Naive B cell (primary cell): ENCODE measurements at regions not wholly inside any gene's neighbourhood (a gene's known extent, or its start where the extent isn't known, plus 50 kb on each side); places are given as distances from the start of the nearest gene placed in this dataset.

Source experiments
- ATAC-seq, 2 donors: fragments of 150-1000 bp; cut with Tn5 transposase; 2 replicates each; pipeline ENCODE4 v1.10.0; 2021; ENCODE audit warnings: low read depth in 2 of 2, mild to moderate bottlenecking in 2 of 2, moderate library complexity in 2 of 2
- DNase-seq: peaks from one replicate; pipeline ENCODE4 v3.0.0; 2022
- H3K27ac Mint-ChIP-seq, 6 donors: one replicate each; pipeline ENCODE4 v1.8.0; 2020 to 2022; ENCODE audit warnings: mild to moderate bottlenecking in 6 of 6, mixed read lengths in 6 of 6, moderate library complexity in 5 of 6, inconsistent platforms in 2 of 6
- H3K27me3 Mint-ChIP-seq, 3 donors: one replicate each; pipeline ENCODE4 v1.8.0; 2021 to 2022; ENCODE audit warnings: mixed read lengths in 3 of 3, mild to moderate bottlenecking in 1 of 3
- H3K36me3 Mint-ChIP-seq, 2 donors: one replicate each; pipeline ENCODE4 v1.8.0; 2020 to 2022; ENCODE audit warnings: mixed read lengths in 2 of 2, inconsistent platforms in 1 of 2, mild to moderate bottlenecking in 1 of 2
- H3K4me1 Mint-ChIP-seq, 3 donors: one replicate each; pipeline ENCODE4 v1.8.0; 2020 to 2022; ENCODE audit warnings: mixed read lengths in 3 of 3, inconsistent platforms in 1 of 3, mild to moderate bottlenecking in 1 of 3, moderate library complexity in 1 of 3
- H3K4me3 Mint-ChIP-seq, 8 donors: one replicate each; pipeline ENCODE4 v1.8.0; 2020 to 2022; ENCODE audit warnings: mild to moderate bottlenecking in 8 of 8, mixed read lengths in 8 of 8, moderate library complexity in 8 of 8, inconsistent platforms in 2 of 8
- H3K9me3 Mint-ChIP-seq, 7 donors: one replicate each; pipeline ENCODE4 v1.8.0; 2020 to 2022; ENCODE audit warnings: mixed read lengths in 7 of 7, mild to moderate bottlenecking in 5 of 7, inconsistent platforms in 2 of 7, moderate library complexity in 1 of 7

GRCh38 chr12:45532113-45532512 is 197.4 kb upstream of the ARID2 start:
- H3K4me1 Mint-ChIP-seq = no peaks in the 10 kb centered on the region
- DNase-seq = no peak
- H3K27me3 Mint-ChIP-seq = peaks cover 10 to 23% (median 14%) of the 10 kb centered on the region in 3 donors
- ATAC-seq = no peak
- no peak overlapping the region for H3K4me3 Mint-ChIP-seq
- no peak overlapping the region for H3K27ac Mint-ChIP-seq
- H3K36me3 Mint-ChIP-seq = peaks cover 0 to 11% of the 10 kb centered on the region in 2 donors
- H3K9me3 Mint-ChIP-seq = peaks cover 0 to 15% (median 10%) of the 10 kb centered on the region in 7 donors

GRCh38 chr12:45535610-45536180 is 193.8 kb upstream of the ARID2 start:
- DNase-seq (no peak), ATAC-seq (no peak)
- Mint-ChIP-seq H3K4me3 (no peak overlapping the region), H3K27me3 (peaks cover 10 to 24% (median 15%) of the 10 kb centered on the region in 3 donors), H3K27ac (no peak overlapping the region), H3K36me3 (peaks cover 0 to 11% of the 10 kb centered on the region in 2 donors), H3K9me3 (peaks cover 0 to 2% (median 0%) of the 10 kb centered on the region in 7 donors), H3K4me1 (no peaks in the 10 kb centered on the region)

GRCh38 chr12:45536284-45536683 is 193.2 kb upstream of the ARID2 start:
- Mint-ChIP-seq H3K27ac (no peak overlapping the region), H3K9me3 (peaks cover 0 to 1% (median 0%) of the 10 kb centered on the region in 7 donors), H3K27me3 (peaks cover 10 to 24% (median 15%) of the 10 kb centered on the region in 3 donors), H3K36me3 (peaks cover 0 to 11% of the 10 kb centered on the region in 2 donors), H3K4me3 (no peak overlapping the region), H3K4me1 (no peaks in the 10 kb centered on the region)
- no peak for ATAC-seq
- DNase-seq = no peak

- Mint-ChIP-seq H3K27me3 (peaks cover 4 to 11% (median 5%) of the 10 kb centered on the region in 3 donors), H3K4me3 (no peak overlapping the region), H3K27ac (no peak overlapping the region), H3K36me3 (peaks cover 0 to 5% of the 10 kb centered on the region in 2 donors), H3K4me1 (peaks cover 0 to 4% (median 0%) of the 10 kb centered on the region in 3 donors), H3K9me3 (no peaks in the 10 kb centered on the region)
- no peak for ATAC-seq
- DNase-seq = no peak
These were observed 188.7 kb upstream of the ARID2 start for GRCh38 chr12:45540661-45541341.

- H3K9me3 Mint-ChIP-seq = no peaks in the 10 kb centered on the region
- H3K4me1 Mint-ChIP-seq = peaks cover 0 to 4% (median 4%) of the 10 kb centered on the region in 3 donors
- ATAC-seq (peak; percentile 99), DNase-seq (peak; percentile 65)
- H3K27ac Mint-ChIP-seq = no peak overlapping the region
- H3K36me3 Mint-ChIP-seq = no peaks in the 10 kb centered on the region
- no peak overlapping the region for H3K4me3 Mint-ChIP-seq
- no peaks in the 10 kb centered on the region for H3K27me3 Mint-ChIP-seq
These were observed 185.6 kb upstream of the ARID2 start for GRCh38 chr12:45543887-45544286.

- DNase-seq = no peak
- H3K27ac Mint-ChIP-seq = no peak overlapping the region
- H3K9me3 Mint-ChIP-seq = no peaks in the 10 kb centered on the region
- H3K4me3 Mint-ChIP-seq = no peak overlapping the region
- no peak for ATAC-seq
- H3K36me3 Mint-ChIP-seq = no peaks in the 10 kb centered on the region
- H3K4me1 Mint-ChIP-seq = peaks cover 0 to 4% (median 4%) of the 10 kb centered on the region in 3 donors
- H3K27me3 Mint-ChIP-seq = no peaks in the 10 kb centered on the region
These were observed 183.0 kb upstream of the ARID2 start for GRCh38 chr12:45546545-45546944.

GRCh38 chr12:45547132-45547531 is 182.4 kb upstream of the ARID2 start:
- DNase-seq (no peak), ATAC-seq (no peak)
- H3K4me3 Mint-ChIP-seq = no peak overlapping the region
- H3K27me3 Mint-ChIP-seq = no peaks in the 10 kb centered on the region
- H3K4me1 Mint-ChIP-seq = peaks cover 0 to 4% (median 4%) of the 10 kb centered on the region in 3 donors
- no peaks in the 10 kb centered on the region for H3K36me3 Mint-ChIP-seq
- no peak overlapping the region for H3K27ac Mint-ChIP-seq
- H3K9me3 Mint-ChIP-seq = no peaks in the 10 kb centered on the region

- Mint-ChIP-seq H3K27me3 (no peaks in the 10 kb centered on the region), H3K27ac (no peak overlapping the region)
These were observed 181.7 kb upstream of the ARID2 start for GRCh38 chr12:45547822-45548221.

GRCh38 chr12:45548426-45548825 is 181.1 kb upstream of the ARID2 start:
- Mint-ChIP-seq H3K4me1 (peaks cover 0 to 4% (median 4%) of the 10 kb centered on the region in 3 donors), H3K9me3 (no peaks in the 10 kb centered on the region), H3K4me3 (no peak overlapping the region), H3K27ac (no peak overlapping the region), H3K27me3 (no peaks in the 10 kb centered on the region), H3K36me3 (no peaks in the 10 kb centered on the region)
- DNase-seq (no peak), ATAC-seq (no peak)

More at GRCh38 chr12:45547822-45548221, 181.7 kb upstream of the ARID2 start:
- no peak for DNase-seq
- peak in 1 of 2 donors; percentile 19 for ATAC-seq
- H3K4me1 Mint-ChIP-seq = peaks cover 0 to 4% (median 4%) of the 10 kb centered on the region in 3 donors
- H3K9me3 Mint-ChIP-seq = no peaks in the 10 kb centered on the region
- no peak overlapping the region for H3K4me3 Mint-ChIP-seq
- H3K36me3 Mint-ChIP-seq = no peaks in the 10 kb centered on the region

GRCh38 chr12:45549337-45549902 is 180.1 kb upstream of the ARID2 start:
- no peak overlapping the region for H3K4me3 Mint-ChIP-seq
- no peaks in the 10 kb centered on the region for H3K36me3 Mint-ChIP-seq
- DNase-seq (no peak), ATAC-seq (no peak)
- no peak overlapping the region for H3K27ac Mint-ChIP-seq
- peaks cover 0 to 4% (median 0%) of the 10 kb centered on the region in 3 donors for H3K4me1 Mint-ChIP-seq
- no peaks in the 10 kb centered on the region for H3K27me3 Mint-ChIP-seq
- H3K9me3 Mint-ChIP-seq = no peaks in the 10 kb centered on the region

- peaks cover 0 to 2% (median 0%) of the 10 kb centered on the region in 7 donors for H3K9me3 Mint-ChIP-seq
- no peaks in the 10 kb centered on the region for H3K27me3 Mint-ChIP-seq
- no peaks in the 10 kb centered on the region for H3K4me1 Mint-ChIP-seq
- H3K4me3 Mint-ChIP-seq = no peak overlapping the region
- no peak for DNase-seq
- ATAC-seq = no peak
- no peak overlapping the region for H3K27ac Mint-ChIP-seq
- H3K36me3 Mint-ChIP-seq = no peaks in the 10 kb centered on the region
These were observed 176.3 kb upstream of the ARID2 start for GRCh38 chr12:45553204-45553603.

- Mint-ChIP-seq H3K27ac (peak overlapping the region in 1 of 6 donors; percentile 20), H3K4me1 (peaks cover 0 to 4% (median 3%) of the 10 kb centered on the region in 3 donors), H3K4me3 (no peak overlapping the region), H3K27me3 (no peaks in the 10 kb centered on the region), H3K36me3 (no peaks in the 10 kb centered on the region), H3K9me3 (peaks cover 0 to 6% (median 0%) of the 10 kb centered on the region in 7 donors)
- ATAC-seq = no peak
- DNase-seq = no peak
These were observed 172.5 kb upstream of the ARID2 start for GRCh38 chr12:45557016-45557415.

GRCh38 chr12:45558353-45558752 is 171.2 kb upstream of the ARID2 start:
- Mint-ChIP-seq H3K4me3 (no peak overlapping the region), H3K9me3 (peaks cover 0 to 6% (median 0%) of the 10 kb centered on the region in 7 donors), H3K27me3 (no peaks in the 10 kb centered on the region), H3K4me1 (peaks cover 0 to 4% (median 3%) of the 10 kb centered on the region in 3 donors), H3K36me3 (no peaks in the 10 kb centered on the region), H3K27ac (no peak overlapping the region)
- DNase-seq = no peak
- ATAC-seq = no peak

GRCh38 chr12:45559537-45559936 is 170.0 kb upstream of the ARID2 start:
- peaks cover 0 to 6% (median 0%) of the 10 kb centered on the region in 7 donors for H3K9me3 Mint-ChIP-seq
- ATAC-seq = no peak
- peaks cover 0 to 4% (median 3%) of the 10 kb centered on the region in 3 donors for H3K4me1 Mint-ChIP-seq
- H3K27ac Mint-ChIP-seq = no peak overlapping the region
- no peaks in the 10 kb centered on the region for H3K36me3 Mint-ChIP-seq
- H3K27me3 Mint-ChIP-seq = no peaks in the 10 kb centered on the region
- DNase-seq = no peak
- no peak overlapping the region for H3K4me3 Mint-ChIP-seq
